ENCODE measurements at regions not wholly inside any gene's neighbourhood (a gene's known extent, or its start where the extent isn't known, plus 50 kb on each side); places are given as distances from the start of the nearest gene placed in this dataset.

- TF ChIP-seq EZH2 (IDR thresholded peaks at IDR 0.05; ENCODE audit: insufficient read depth, poor library complexity, severe bottlenecking) (no peak), EZH2phosphoT487 (IDR thresholded peaks at IDR 0.05; ENCODE audit: insufficient read depth, low read depth) (no peak)
- no peak for DNase-seq
- in situ Hi-C loops (cut with MboI), result no loop called here
- Histone ChIP-seq H3K36me3 (ENCODE audit: low read depth) (no peaks in the 10 kb centered on the region), H3F3A (ENCODE audit: insufficient read depth) (no peaks in the 10 kb centered on the region), H4K20me1 (ENCODE audit: insufficient read depth) (no peaks in the 10 kb centered on the region), H3K4me3 (no peak overlapping the region), H3K27ac (no peak overlapping the region), H3K9me3 (ENCODE audit: low read depth) (no peaks in the 10 kb centered on the region), H3K9me2 (ENCODE audit: insufficient read depth) (no peaks in the 10 kb centered on the region; the same call in 1 of the 2 replicates), H3K4me1 (ENCODE audit: insufficient read depth) (no peaks in the 10 kb centered on the region), H3K79me2 (ENCODE audit: insufficient read depth) (no peaks in the 10 kb centered on the region), H3K27me3 (replicated peaks; ENCODE audit: insufficient read depth) (no peaks in the 10 kb centered on the region), H3K4me2 (ENCODE audit: unreplicated experiment) (no peak overlapping the region), H3K9ac (no peak overlapping the region), H2AFZ (no peak overlapping the region)
- WGBS, 2 experiments (ENCODE audit: low coverage in 1 of 2, low lambda C conversion rate in 2 of 2, missing lambda C conversion rate in 2 of 2), result 42 to 45% methylated on average over 1 of the region's 1 CpG
These were observed 1441.2 kb downstream of the PLA2G4A start for GRCh38 chr1:188269956-188270355.

GRCh38 chr1:188270497-188270896 lies 1441.7 kb downstream of the PLA2G4A start:
- Histone ChIP-seq H3K27me3 (replicated peaks; ENCODE audit: insufficient read depth) (no peaks in the 10 kb centered on the region), H3K27ac (no peak overlapping the region), H3F3A (ENCODE audit: insufficient read depth) (no peaks in the 10 kb centered on the region), H4K20me1 (ENCODE audit: insufficient read depth) (no peaks in the 10 kb centered on the region), H3K9me2 (ENCODE audit: insufficient read depth) (no peaks in the 10 kb centered on the region; the same call in 1 of the 2 replicates), H3K4me1 (ENCODE audit: insufficient read depth) (no peaks in the 10 kb centered on the region), H3K4me2 (ENCODE audit: unreplicated experiment) (no peak overlapping the region), H3K9me3 (ENCODE audit: low read depth) (no peaks in the 10 kb centered on the region), H2AFZ (no peak overlapping the region), H3K9ac (no peak overlapping the region), H3K4me3 (no peak overlapping the region), H3K36me3 (ENCODE audit: low read depth) (no peaks in the 10 kb centered on the region), H3K79me2 (ENCODE audit: insufficient read depth) (no peaks in the 10 kb centered on the region)
- WGBS, 2 experiments (ENCODE audit: low coverage in 1 of 2, low lambda C conversion rate in 2 of 2, missing lambda C conversion rate in 2 of 2), result 0 to 9% methylated on average over 1 of the region's 1 CpG
- no peak for DNase-seq
- in situ Hi-C loops (cut with MboI), result no loop called here
- TF ChIP-seq EZH2phosphoT487 (IDR thresholded peaks at IDR 0.05; ENCODE audit: insufficient read depth, low read depth) (no peak), EZH2 (IDR thresholded peaks at IDR 0.05; ENCODE audit: insufficient read depth, poor library complexity, severe bottlenecking) (no peak)

GRCh38 chr1:188277771-188278170 lies 1449.0 kb downstream of the PLA2G4A start:
- no peaks in the 10 kb centered on the region for H3F3A ChIP-seq (ENCODE audit: insufficient read depth)
- WGBS, 2 experiments (ENCODE audit: low coverage in 1 of 2, low lambda C conversion rate in 2 of 2, missing lambda C conversion rate in 2 of 2), result 55 to 69% methylated on average over 1 of the region's 1 CpG
- H3K4me2 ChIP-seq (ENCODE audit: unreplicated experiment), result no peak overlapping the region
- no peaks in the 10 kb centered on the region for H3K4me1 ChIP-seq (ENCODE audit: insufficient read depth)
- no peak overlapping the region for H3K27ac ChIP-seq
- TF ChIP-seq EZH2 (IDR thresholded peaks at IDR 0.05; ENCODE audit: insufficient read depth, poor library complexity, severe bottlenecking) (no peak), EZH2phosphoT487 (IDR thresholded peaks at IDR 0.05; ENCODE audit: insufficient read depth, low read depth) (no peak)
- no peaks in the 10 kb centered on the region for H3K36me3 ChIP-seq (ENCODE audit: low read depth)
- H2AFZ ChIP-seq, result no peak overlapping the region
- H3K9me3 ChIP-seq (ENCODE audit: low read depth), result no peaks in the 10 kb centered on the region
- no peak overlapping the region for H3K4me3 ChIP-seq
- H3K9ac ChIP-seq, result no peak overlapping the region
- no peaks in the 10 kb centered on the region for H3K27me3 ChIP-seq (replicated peaks; ENCODE audit: insufficient read depth)
- DNase-seq, result no peak
- H3K79me2 ChIP-seq (ENCODE audit: insufficient read depth), result no peaks in the 10 kb centered on the region
- H3K9me2 ChIP-seq (ENCODE audit: insufficient read depth), result no peaks in the 10 kb centered on the region
- in situ Hi-C loops (cut with MboI), result no loop called here
- no peaks in the 10 kb centered on the region for H4K20me1 ChIP-seq (ENCODE audit: insufficient read depth)

GRCh38 chr1:188281921-188282320 lies 1453.2 kb downstream of the PLA2G4A start:
- TF ChIP-seq EZH2phosphoT487 (IDR thresholded peaks at IDR 0.05; ENCODE audit: insufficient read depth, low read depth) (no peak), EZH2 (IDR thresholded peaks at IDR 0.05; ENCODE audit: insufficient read depth, poor library complexity, severe bottlenecking) (no peak)
- DNase-seq, result no peak
- no peaks in the 10 kb centered on the region for H4K20me1 ChIP-seq (ENCODE audit: insufficient read depth)
- H3K27me3 ChIP-seq (replicated peaks; ENCODE audit: insufficient read depth), result no peaks in the 10 kb centered on the region
- 3 to 4% methylated on average over 3 of the region's 3 CpGs for WGBS, 2 experiments (ENCODE audit: low coverage in 1 of 2, low lambda C conversion rate in 2 of 2, missing lambda C conversion rate in 2 of 2)
- in situ Hi-C loops (cut with MboI), result no loop called here
- no peaks in the 10 kb centered on the region for H3K79me2 ChIP-seq (ENCODE audit: insufficient read depth)
- H3K4me1 ChIP-seq (ENCODE audit: insufficient read depth), result no peaks in the 10 kb centered on the region
- no peak overlapping the region for H3K9ac ChIP-seq
- H3K4me3 ChIP-seq, result no peak overlapping the region
- no peak overlapping the region for H3K27ac ChIP-seq
- H3K9me2 ChIP-seq (ENCODE audit: insufficient read depth), result no peaks in the 10 kb centered on the region
- no peaks in the 10 kb centered on the region for H3K36me3 ChIP-seq (ENCODE audit: low read depth)
- H3K9me3 ChIP-seq (ENCODE audit: low read depth), result no peaks in the 10 kb centered on the region
- no peak overlapping the region for H2AFZ ChIP-seq
- no peaks in the 10 kb centered on the region for H3F3A ChIP-seq (ENCODE audit: insufficient read depth)
- no peak overlapping the region for H3K4me2 ChIP-seq (ENCODE audit: unreplicated experiment)

GRCh38 chr1:188295157-188295556 lies 1466.4 kb downstream of the PLA2G4A start:
- in situ Hi-C loops (cut with MboI), result no loop called here

More at GRCh38 chr1:188295157-188295556, 1466.4 kb downstream of the PLA2G4A start:
- H3K4me3 ChIP-seq, result no peak overlapping the region
- no peaks in the 10 kb centered on the region for H3K9me2 ChIP-seq (ENCODE audit: insufficient read depth)
- H3F3A ChIP-seq (ENCODE audit: insufficient read depth), result no peaks in the 10 kb centered on the region
- no peaks in the 10 kb centered on the region for H3K4me1 ChIP-seq (ENCODE audit: insufficient read depth)
- H3K4me2 ChIP-seq (ENCODE audit: unreplicated experiment), result no peak overlapping the region
- H3K27me3 ChIP-seq (replicated peaks; ENCODE audit: insufficient read depth), result no peaks in the 10 kb centered on the region
- H3K27ac ChIP-seq, result no peak overlapping the region
- DNase-seq, result no peak
- H4K20me1 ChIP-seq (ENCODE audit: insufficient read depth), result no peaks in the 10 kb centered on the region
- no peaks in the 10 kb centered on the region for H3K9me3 ChIP-seq (ENCODE audit: low read depth)
- no peak overlapping the region for H3K9ac ChIP-seq
- H3K79me2 ChIP-seq (ENCODE audit: insufficient read depth), result no peaks in the 10 kb centered on the region
- H3K36me3 ChIP-seq (ENCODE audit: low read depth), result no peaks in the 10 kb centered on the region
- no peak overlapping the region for H2AFZ ChIP-seq
- 10% methylated on average over 1 of the region's 1 CpG for WGBS, 2 experiments (ENCODE audit: low coverage in 1 of 2, low lambda C conversion rate in 2 of 2, missing lambda C conversion rate in 2 of 2)
- no peak for TF ChIP-seq EZH2phosphoT487 (IDR thresholded peaks at IDR 0.05; ENCODE audit: insufficient read depth, low read depth)
- TF ChIP-seq EZH2 (IDR thresholded peaks at IDR 0.05; ENCODE audit: insufficient read depth, poor library complexity, severe bottlenecking), result no peak
